Fibroblast of the aortic adventitia (primary cell): ENCODE measurements at regions not wholly inside any gene's neighbourhood (a gene's known extent, or its start where the extent isn't known, plus 50 kb on each side); places are given as distances from the start of the nearest gene placed in this dataset.
"Not testable (repeated sequence)": the region's sequence is repeated elsewhere in the genome, so short reads cannot be mapped to it uniquely, and the experiment has no call there.

Experiments
- DNase-seq: peaks from one replicate; pipeline ENCODE4 v3.0.0-alpha.2; 2010; ENCODE audit warnings: low read depth
- H3K4me3 ChIP-seq: 2 replicates; pipeline ENCODE4 v1.5.1; 2011; ENCODE audit warnings: low read depth, mild to moderate bottlenecking, control low read depth, low read length, moderate library complexity
- TF ChIP-seq, protein P1 (sequence below): IDR thresholded peaks from 2 replicates; pipeline ENCODE4 v1.5.1; 2011; ENCODE audit warnings: mild to moderate bottlenecking, low read length, control low read depth, inconsistent platforms; ENCODE audit not compliant: insufficient read depth

GRCh38 chr2:187879491-187879890 lies 325.3 kb upstream of the TFPI start:
- H3K4me3 ChIP-seq = no peak overlapping the region
- TF ChIP-seq, protein P1, sequence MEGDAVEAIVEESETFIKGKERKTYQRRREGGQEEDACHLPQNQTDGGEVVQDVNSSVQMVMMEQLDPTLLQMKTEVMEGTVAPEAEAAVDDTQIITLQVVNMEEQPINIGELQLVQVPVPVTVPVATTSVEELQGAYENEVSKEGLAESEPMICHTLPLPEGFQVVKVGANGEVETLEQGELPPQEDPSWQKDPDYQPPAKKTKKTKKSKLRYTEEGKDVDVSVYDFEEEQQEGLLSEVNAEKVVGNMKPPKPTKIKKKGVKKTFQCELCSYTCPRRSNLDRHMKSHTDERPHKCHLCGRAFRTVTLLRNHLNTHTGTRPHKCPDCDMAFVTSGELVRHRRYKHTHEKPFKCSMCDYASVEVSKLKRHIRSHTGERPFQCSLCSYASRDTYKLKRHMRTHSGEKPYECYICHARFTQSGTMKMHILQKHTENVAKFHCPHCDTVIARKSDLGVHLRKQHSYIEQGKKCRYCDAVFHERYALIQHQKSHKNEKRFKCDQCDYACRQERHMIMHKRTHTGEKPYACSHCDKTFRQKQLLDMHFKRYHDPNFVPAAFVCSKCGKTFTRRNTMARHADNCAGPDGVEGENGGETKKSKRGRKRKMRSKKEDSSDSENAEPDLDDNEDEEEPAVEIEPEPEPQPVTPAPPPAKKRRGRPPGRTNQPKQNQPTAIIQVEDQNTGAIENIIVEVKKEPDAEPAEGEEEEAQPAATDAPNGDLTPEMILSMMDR = no peak
- DNase-seq = no peak

GRCh38 chr2:187884003-187884402 lies 329.8 kb upstream of the TFPI start:
- no peak overlapping the region for H3K4me3 ChIP-seq
- no peak for DNase-seq
- TF ChIP-seq, protein P1 = no peak

DNA sequence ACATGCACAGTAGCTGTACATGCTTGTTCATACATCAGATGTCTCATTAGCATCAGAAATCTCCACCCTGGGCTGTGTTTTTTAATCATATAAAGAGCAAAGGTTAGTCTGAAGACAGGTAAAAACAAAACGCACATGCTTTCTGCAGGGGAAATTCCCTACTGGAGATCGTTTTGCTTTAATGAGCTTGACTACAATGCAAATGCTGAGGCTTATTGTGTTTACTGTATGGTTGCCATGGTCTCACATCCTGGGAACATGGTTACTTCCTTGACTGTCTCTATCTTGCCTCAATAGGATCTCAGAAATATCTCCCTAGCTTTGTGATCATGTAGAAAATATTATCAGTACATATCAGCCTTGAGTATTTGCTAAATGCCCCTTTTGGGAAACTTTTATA lies 336.5 kb upstream of the TFPI start:
- DNase-seq = no peak
- TF ChIP-seq, protein P1 = no peak
- no peak overlapping the region for H3K4me3 ChIP-seq

DNA sequence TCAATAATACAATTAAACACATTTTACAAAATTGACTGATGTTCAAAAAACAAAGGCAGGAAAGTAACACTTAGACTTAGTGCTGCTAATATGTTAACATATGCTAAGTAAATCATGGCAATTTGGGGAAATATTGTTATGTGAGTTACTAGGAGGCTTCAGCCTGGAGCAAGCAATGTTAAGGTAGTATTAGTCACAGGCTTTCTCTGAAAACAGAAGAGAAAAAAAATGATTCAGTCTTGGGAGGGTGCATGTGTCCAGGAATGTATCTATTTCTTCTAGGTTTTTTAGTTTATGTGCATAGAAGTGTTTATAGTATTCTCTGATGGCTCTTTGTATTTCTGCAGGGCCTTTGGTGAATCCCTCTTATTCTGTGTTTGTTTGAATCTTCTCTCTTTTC lies 345.8 kb upstream of the TFPI start:
- no peak for DNase-seq
- TF ChIP-seq, protein P1 = no peak
- H3K4me3 ChIP-seq = no peak overlapping the region

DNA sequence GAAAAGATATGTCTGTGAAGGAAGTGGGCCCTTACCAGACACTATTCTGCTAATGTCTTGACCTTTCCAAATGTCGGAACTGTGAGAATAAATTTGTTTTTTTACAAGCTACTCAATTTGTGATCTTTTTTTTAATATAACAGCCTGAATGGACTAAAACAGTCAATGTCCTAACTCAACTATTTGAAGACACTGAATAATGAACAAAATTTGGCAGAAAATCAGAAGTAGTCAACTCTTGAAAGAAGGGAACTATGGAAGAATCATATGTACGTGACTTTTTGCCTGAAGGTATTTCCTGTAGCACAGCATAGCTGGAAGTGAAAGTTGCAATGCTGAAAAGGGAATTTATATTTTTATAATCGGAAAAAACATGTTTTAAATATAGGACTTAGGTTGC lies 351.8 kb upstream of the TFPI start:
- no peak for DNase-seq
- no peak overlapping the region for H3K4me3 ChIP-seq
- TF ChIP-seq, protein P1 = no peak

GRCh38 chr2:187910922-187911321 lies 356.7 kb upstream of the TFPI start:
- not testable (repeated sequence) for H3K4me3 ChIP-seq, DNase-seq

DNA sequence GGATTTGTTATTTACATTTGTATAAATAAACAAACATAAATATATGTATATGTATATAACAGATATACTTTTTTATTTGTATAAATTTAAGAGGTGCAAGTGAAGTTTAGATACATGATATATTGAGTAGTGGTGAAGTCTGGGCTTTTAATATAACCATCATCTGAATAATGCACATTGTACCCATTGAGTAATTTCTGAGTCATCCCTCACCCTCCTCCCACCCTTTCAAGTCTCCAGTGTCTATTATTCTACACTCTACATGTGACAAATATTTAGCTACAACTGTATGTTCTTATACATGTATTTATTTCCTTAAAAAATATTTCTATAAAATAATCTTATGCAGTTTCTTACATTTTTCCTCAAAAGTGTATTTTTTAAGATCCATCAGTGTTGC lies 358.7 kb upstream of the TFPI start:
- no peak for DNase-seq
- TF ChIP-seq, protein P1 = no peak
- H3K4me3 ChIP-seq = no peak overlapping the region
